Prostate gland (tissue), 2 donors: ENCODE measurements at regions not wholly inside any gene's neighbourhood (a gene's known extent, or its start where the extent isn't known, plus 50 kb on each side); places are given as distances from the start of the nearest gene placed in this dataset.

Source experiments
- DNase-seq: peaks from one replicate; pipeline ENCODE4 v3.0.0-alpha.2; 2019; ENCODE audit warnings: low spot score
- H3K27ac ChIP-seq, 2 donors: fragments of 200-600 bp; sonication (generic); 2 replicates each; pipeline ENCODE4 v1.5.1; 2017 to 2019
- H3K27me3 ChIP-seq: fragments of 200-600 bp; sonication (generic); replicated peaks from 2 replicates; pipeline ENCODE4 v1.5.1; 2019; ENCODE audit not compliant: insufficient read depth
- H3K36me3 ChIP-seq, 2 donors: fragments of 200-600 bp; sonication (generic); 1 replicate in 1 of 2; 2 replicates in 1 of 2; pipeline versions ENCODE4 v1.5.1 to v1.8.1; 2017 to 2019
- H3K4me1 ChIP-seq: fragments of 200-600 bp; sonication (generic); replicated peaks from 2 replicates; pipeline ENCODE4 v1.5.1; 2019
- H3K4me3 ChIP-seq, 2 donors: fragments of 200-600 bp; sonication (generic); 2 replicates each; pipeline ENCODE4 v1.5.1; 2017 to 2019
- H3K9me3 ChIP-seq: fragments of 200-600 bp; sonication (generic); 2 replicates; pipeline ENCODE4 v1.5.1; 2017
- CTCF ChIP-seq, 4 experiments: fragments of 200-600 bp in 2 of 4; fragments of 450-650 bp in 2 of 4; sonication (generic) in 2 of 4; IDR thresholded peaks; 1 replicate in 3 of 4; 2 replicates in 1 of 4; pipeline ENCODE4 v1.5.1; 2016 to 2019; ENCODE audit warnings: antibody characterized with exemption in 4 of 4, mild to moderate bottlenecking in 2 of 4, moderate library complexity in 2 of 4
- POLR2A ChIP-seq: fragments of 450-650 bp; IDR thresholded peaks from one replicate; pipeline ENCODE4 v1.6.1; 2016; ENCODE audit warnings: antibody characterized with exemption, mild to moderate bottlenecking
- POLR2AphosphoS5 ChIP-seq: sonication (generic); formaldehyde crosslinking; IDR thresholded peaks from one replicate; pipeline ENCODE4 v1.6.1; 2017; ENCODE audit warnings: antibody characterized with exemption
- WGBS: methylation state at CpG from one replicate; pipeline ENCODE4 v1.1.5; 2018; 5-methylcytosine and 5-hydroxymethylcytosine counted together
- intact Hi-C: fragments of 100-400 bp; cut with DNase I; formaldehyde crosslinking; loops from one replicate; pipeline ENCODE4 v1.14.2; 2022

- TF ChIP-seq POLR2AphosphoS5: no peak
- no peak for TF ChIP-seq POLR2A
- no peak for TF ChIP-seq CTCF (IDR thresholded peaks at IDR 0.05)
- no peak overlapping the region for H3K4me3 ChIP-seq
- WGBS: 81% methylated on average over 8 of the region's 8 CpGs
These were observed 137.8 kb upstream of the SPACA1 start for GRCh38 chr6:87909849-87910248.

GRCh38 chr6:87908978-87909811 lies 138.4 kb upstream of the SPACA1 start:
- intact Hi-C loops: no loop called here
- Histone ChIP-seq H3K4me3 (no peak overlapping the region), H3K4me1 (no peaks in the 10 kb centered on the region), H3K36me3 (no peaks in the 10 kb centered on the region), H3K27me3 (no peaks in the 10 kb centered on the region), H3K9me3 (no peaks in the 10 kb centered on the region), H3K27ac (no peak overlapping the region)
- TF ChIP-seq CTCF (IDR thresholded peaks at IDR 0.05) (no peak), POLR2AphosphoS5 (no peak), POLR2A (no peak)
- 76% methylated on average over 6 of the region's 6 CpGs for WGBS
- DNase-seq: no peak

More at GRCh38 chr6:87909849-87910248, 137.8 kb upstream of the SPACA1 start:
- Histone ChIP-seq H3K9me3 (no peaks in the 10 kb centered on the region), H3K27ac (no peak overlapping the region), H3K27me3 (no peaks in the 10 kb centered on the region), H3K36me3 (no peaks in the 10 kb centered on the region), H3K4me1 (no peaks in the 10 kb centered on the region)
- intact Hi-C loops: no loop called here
- no peak for DNase-seq

DNA sequence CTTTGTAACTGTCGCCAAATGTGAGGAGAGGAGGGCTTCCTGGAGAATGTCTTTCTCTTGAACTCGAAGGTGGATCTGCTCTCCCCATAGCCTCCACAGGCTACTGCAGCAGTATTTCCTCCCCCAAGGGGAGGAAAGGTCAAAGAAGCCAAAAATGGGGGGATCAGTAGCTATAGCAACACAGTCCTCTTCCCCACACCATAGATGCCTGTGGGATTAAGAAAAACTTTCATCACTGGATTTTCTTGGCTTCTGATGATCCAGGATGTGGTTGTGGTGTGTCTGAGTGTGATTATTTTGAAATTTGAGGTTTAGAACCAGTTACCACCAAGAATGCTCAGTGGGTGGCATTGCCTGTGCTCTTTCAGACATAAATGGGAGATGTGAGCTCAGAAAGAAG lies 140.1 kb upstream of the SPACA1 start:
- intact Hi-C loops: no loop called here
- no peaks in the 10 kb centered on the region for H3K4me1 ChIP-seq
- TF ChIP-seq POLR2AphosphoS5 (no peak), POLR2A (no peak), CTCF (IDR thresholded peaks at IDR 0.05) (no peak)
- no peaks in the 10 kb centered on the region for H3K36me3 ChIP-seq
- 73% methylated on average over 2 of the region's 2 CpGs for WGBS
- H3K4me3 ChIP-seq: no peak overlapping the region
- H3K9me3 ChIP-seq: no peaks in the 10 kb centered on the region
- DNase-seq: no peak
- no peak overlapping the region for H3K27ac ChIP-seq
- H3K27me3 ChIP-seq: no peaks in the 10 kb centered on the region

GRCh38 chr6:87905101-87905641 lies 142.5 kb upstream of the SPACA1 start:
- WGBS: 55% methylated on average over 2 of the region's 2 CpGs
- no peaks in the 10 kb centered on the region for H3K9me3 ChIP-seq
- intact Hi-C loops: no loop called here
- DNase-seq: no peak
- H3K27me3 ChIP-seq: no peaks in the 10 kb centered on the region
- no peak overlapping the region for H3K4me3 ChIP-seq
- no peak for TF ChIP-seq POLR2AphosphoS5
- TF ChIP-seq CTCF (IDR thresholded peaks at IDR 0.05): no peak
- no peak for TF ChIP-seq POLR2A
- H3K4me1 ChIP-seq: no peaks in the 10 kb centered on the region
- no peak overlapping the region for H3K27ac ChIP-seq
- no peaks in the 10 kb centered on the region for H3K36me3 ChIP-seq

- Histone ChIP-seq H3K27ac (no peak overlapping the region), H3K9me3 (no peaks in the 10 kb centered on the region), H3K27me3 (no peaks in the 10 kb centered on the region), H3K4me3 (no peak overlapping the region), H3K4me1 (no peaks in the 10 kb centered on the region), H3K36me3 (no peaks in the 10 kb centered on the region)
- TF ChIP-seq CTCF (IDR thresholded peaks at IDR 0.05) (no peak), POLR2AphosphoS5 (no peak), POLR2A (no peak)
- intact Hi-C loops: no loop called here
- no peak for DNase-seq
These were observed 143.6 kb upstream of the SPACA1 start for GRCh38 chr6:87904011-87904410.
